IMR-90 (cell line): ENCODE measurements at regions not wholly inside any gene's neighbourhood (a gene's known extent, or its start where the extent isn't known, plus 50 kb on each side); places are given as distances from the start of the nearest gene placed in this dataset.

ENCODE experiments used
- ATAC-seq: fragments of 200-7000 bp; cut with Tn5 transposase; 2 replicates; pipeline ENCODE4 v1.9.1; 2020; ENCODE audit warnings: low read depth, mild to moderate bottlenecking, moderate library complexity
- BruUV-seq: library from RNA; stranded (reverse); fragments of 400-500 nt; replicated peaks from 2 replicates; lab custom pipeline; 2021; lab: Mats Ljungman, UMichigan
- CTCF ChIA-PET: fragments of 300-600 bp; formaldehyde crosslinking; extraction: SDS; loops from one replicate; lab custom pipeline; 2021; ENCODE audit warnings: antibody characterized with exemption; lab: Yijun Ruan, JAX
- POLR2A ChIA-PET: fragments of 300-600 bp; sonication (Branson Sonifier 250); formaldehyde crosslinking; loops from one replicate; lab custom pipeline; 2022; ENCODE audit warnings: antibody characterized with exemption; ENCODE audit not compliant: unreplicated experiment; lab: Charles Lee
- DNase-seq: peaks from one replicate; pipeline ENCODE4 v3.0.0; 2013
- H2AFZ ChIP-seq: replicated peaks from 2 replicates; pipeline ENCODE3; 2013; ENCODE audit warnings: low read length, mild to moderate bottlenecking; ENCODE audit not compliant: poor library complexity
- H2AK5ac ChIP-seq: 2 replicates; pipeline ENCODE4 v1.6.1; 2013; ENCODE audit warnings: low read depth, low read length, inconsistent platforms
- H2AK9ac ChIP-seq: replicated peaks from 2 replicates; pipeline ENCODE3; 2013; ENCODE audit warnings: mild to moderate bottlenecking, low read depth, low read length, moderate library complexity; ENCODE audit not compliant: poor library complexity
- H2BK120ac ChIP-seq: 2 replicates; pipeline ENCODE4 v1.6.1; 2013; ENCODE audit warnings: low read depth, low read length, inconsistent platforms
- H2BK15ac ChIP-seq: 3 replicates; pipeline ENCODE4 v1.6.1; 2013; ENCODE audit warnings: low read depth, low read length, inconsistent platforms
- H2BK20ac ChIP-seq: 2 replicates; pipeline ENCODE4 v1.6.1; 2013; ENCODE audit warnings: low read depth, mild to moderate bottlenecking, inconsistent platforms, low read length, moderate library complexity
- H2BK5ac ChIP-seq: 2 replicates; pipeline ENCODE4 v1.6.1; 2013; ENCODE audit warnings: mild to moderate bottlenecking, low read depth, low read length, inconsistent platforms; ENCODE audit not compliant: poor library complexity, severe bottlenecking
- H3K14ac ChIP-seq: replicated peaks from 2 replicates; pipeline ENCODE4 v1.6.1; 2013; ENCODE audit warnings: low read depth, low read length, inconsistent platforms
- H3K18ac ChIP-seq: 2 replicates; pipeline ENCODE4 v1.6.1; 2013; ENCODE audit warnings: low read depth, low read length, control low read depth
- H3K23ac ChIP-seq: 2 replicates; pipeline ENCODE4 v1.6.1; 2013; ENCODE audit warnings: low read depth, low read length, inconsistent platforms
- H3K27ac ChIP-seq: 2 replicates; pipeline ENCODE4 v1.5.1; 2013; ENCODE audit warnings: mild to moderate bottlenecking, control low read depth, low read length; ENCODE audit not compliant: insufficient read depth
- H3K27me3 ChIP-seq: 2 replicates; pipeline ENCODE4 v1.6.1; 2013; ENCODE audit warnings: low read length; ENCODE audit not compliant: control insufficient read depth, insufficient read depth
- H3K36me3 ChIP-seq: 2 replicates; pipeline ENCODE4 v1.6.1; 2013; ENCODE audit warnings: low read length, mixed read lengths; ENCODE audit not compliant: control insufficient read depth, insufficient read depth
- H3K4ac ChIP-seq: 2 replicates; pipeline ENCODE4 v1.6.1; 2013; ENCODE audit warnings: low read depth, low read length, inconsistent platforms
- H3K4me1 ChIP-seq: 2 replicates; pipeline ENCODE4 v1.6.1; 2013; ENCODE audit warnings: low read length, mixed read lengths; ENCODE audit not compliant: control insufficient read depth, insufficient read depth
- H3K4me2 ChIP-seq: 2 replicates; pipeline ENCODE4 v1.6.1; 2013; ENCODE audit warnings: low read depth, mild to moderate bottlenecking, control low read depth, low read length, moderate library complexity
- H3K4me3 ChIP-seq: 2 replicates; pipeline ENCODE4 v1.5.1; 2013; ENCODE audit warnings: low read depth, mild to moderate bottlenecking, control low read depth, low read length, moderate library complexity; ENCODE audit not compliant: insufficient read depth
- H3K56ac ChIP-seq: 2 replicates; pipeline ENCODE4 v1.6.1; 2013; ENCODE audit warnings: low read length, inconsistent platforms; ENCODE audit not compliant: insufficient read depth; ENCODE audit errors: extremely low read depth
- H3K79me1 ChIP-seq, 2 experiments: 2 replicates each; pipeline ENCODE4 v1.6.1; 2013; ENCODE audit warnings: low read length in 2 of 2, inconsistent platforms in 1 of 2, low read depth in 1 of 2
- H3K9ac ChIP-seq: 2 replicates; pipeline ENCODE4 v1.6.1; 2013; ENCODE audit warnings: low read depth, low read length, control low read depth
- H3K9me1 ChIP-seq: 2 replicates; pipeline ENCODE4 v1.6.1; 2013; ENCODE audit warnings: low read length, inconsistent platforms; ENCODE audit not compliant: insufficient read depth
- H3K9me3 ChIP-seq: 2 replicates; pipeline ENCODE4 v1.6.1; 2013; ENCODE audit warnings: low read length; ENCODE audit not compliant: control insufficient read depth, insufficient read depth
- H4K20me1 ChIP-seq: 2 replicates; pipeline ENCODE4 v1.6.1; 2013; ENCODE audit warnings: low read length, inconsistent platforms; ENCODE audit not compliant: insufficient read depth
- H4K5ac ChIP-seq: 2 replicates; pipeline ENCODE4 v1.6.1; 2013; ENCODE audit warnings: mild to moderate bottlenecking, low read depth, low read length, control low read depth
- H4K8ac ChIP-seq, 2 experiments: 2 replicates each; pipeline ENCODE4 v1.6.1; 2013; ENCODE audit warnings: low read depth in 2 of 2, low read length in 2 of 2, control low read depth in 1 of 2, inconsistent platforms in 1 of 2
- H4K91ac ChIP-seq: 2 replicates; pipeline ENCODE4 v1.6.1; 2013; ENCODE audit warnings: low read depth, low read length, inconsistent platforms; ENCODE audit not compliant: insufficient read depth
- BHLHE40 ChIP-seq: fragments of 150-350 bp; IDR thresholded peaks from 2 replicates; pipeline ENCODE4 v1.6.1; 2016; ENCODE audit warnings: mild to moderate bottlenecking, low read depth, low read length
- CEBPB ChIP-seq: IDR thresholded peaks from 2 replicates; pipeline ENCODE4 v1.6.1; 2012; ENCODE audit warnings: low read depth, low read length, improper control_type of control experiment
- CHD1 ChIP-seq: IDR thresholded peaks from 2 replicates; pipeline ENCODE4 v1.6.1; 2012; ENCODE audit warnings: low read depth, low read length, improper control_type of control experiment
- FOS ChIP-seq: fragments of 150-350 bp; IDR thresholded peaks from 2 replicates; pipeline ENCODE4 v1.6.1; 2016; ENCODE audit warnings: low read depth, low read length
- MAFK ChIP-seq: IDR thresholded peaks from 2 replicates; pipeline ENCODE4 v1.6.1; 2012; ENCODE audit warnings: low read depth, low read length, improper control_type of control experiment
- MAZ ChIP-seq: IDR thresholded peaks from 2 replicates; pipeline ENCODE4 v1.6.1; 2012; ENCODE audit warnings: low read depth, mild to moderate bottlenecking, low read length, improper control_type of control experiment, moderate library complexity, borderline replicate concordance
- MXI1 ChIP-seq: IDR thresholded peaks from 2 replicates; pipeline ENCODE4 v1.6.1; 2012; ENCODE audit warnings: low read depth, mild to moderate bottlenecking, low read length, moderate library complexity, borderline replicate concordance
- NFE2L2 ChIP-seq: fragments of 150-350 bp; IDR thresholded peaks from 2 replicates; pipeline ENCODE4 v1.6.1; 2016; ENCODE audit warnings: low read depth, mild to moderate bottlenecking, low read length
- POLR2A ChIP-seq: IDR thresholded peaks from 2 replicates; pipeline ENCODE4 v1.6.1; 2012; ENCODE audit warnings: mild to moderate bottlenecking, low read depth, low read length
- RAD21 ChIP-seq: IDR thresholded peaks from 2 replicates; pipeline ENCODE4 v1.6.1; 2012; ENCODE audit warnings: low read length, improper control_type of control experiment
- RCOR1 ChIP-seq: IDR thresholded peaks from 2 replicates; pipeline ENCODE4 v1.6.1; 2012; ENCODE audit warnings: mild to moderate bottlenecking, low read length, improper control_type of control experiment; ENCODE audit not compliant: insufficient replicate concordance
- RFX5 ChIP-seq: IDR thresholded peaks from 2 replicates; pipeline ENCODE4 v1.8.0; 2012; ENCODE audit warnings: low read depth, mild to moderate bottlenecking, low read length, moderate library complexity
- SMC3 ChIP-seq: fragments of 150-350 bp; IDR thresholded peaks from 2 replicates; pipeline ENCODE4 v1.6.1; 2016; ENCODE audit warnings: low read depth, mild to moderate bottlenecking, antibody characterized with exemption, low read length, moderate library complexity
- WGBS, 2 experiments: methylation state at CpG; one replicate each; pipeline versions ENCODE4 v1.1.5 to v1.1.7; 2013; ENCODE audit warnings: missing lambda C conversion rate in 2 of 2; ENCODE audit not compliant: insufficient read length in 1 of 2; ENCODE audit errors: extremely low coverage in 2 of 2; 5-methylcytosine and 5-hydroxymethylcytosine counted together
- dilution Hi-C: fragments of 300-500 bp; cut with HindIII; formaldehyde crosslinking; loops from one replicate; pipeline ENCODE4 v1.14.3; 2018; ENCODE audit warnings: low sequenced_read_pairs; ENCODE audit not compliant: unreplicated experiment
- in situ Hi-C: fragments of 300-500 bp; cut with MboI; formaldehyde crosslinking; loops from 3 replicates; pipeline ENCODE4 v1.14.3; 2019; ENCODE audit warnings: low sequenced_read_pairs, inconsistent platforms, mixed read lengths
- intact Hi-C: fragments of 100-400 bp; cut with micrococcal nuclease; formaldehyde crosslinking; loops from 2 replicates; pipeline ENCODE4 v1.10.0; 2022
- TF ChIP-seq, protein P1 (sequence below): fragments of 150-350 bp; IDR thresholded peaks from 2 replicates; pipeline ENCODE4 v1.6.1; 2017; ENCODE audit warnings: mild to moderate bottlenecking, antibody characterized with exemption, low read length, low read depth
- TF ChIP-seq, protein P2 (sequence below): conservative IDR thresholded peaks from 2 replicates; pipeline ENCODE4 v1.5.1; 2012; ENCODE audit warnings: mild to moderate bottlenecking, low read depth, low read length, improper control_type of control experiment
- TF ChIP-seq, protein P3 (sequence below): fragments of 150-350 bp; IDR thresholded peaks from 2 replicates; pipeline ENCODE4 v1.6.1; 2016; ENCODE audit warnings: low read depth, mild to moderate bottlenecking, low read length, moderate library complexity, borderline replicate concordance

DNA sequence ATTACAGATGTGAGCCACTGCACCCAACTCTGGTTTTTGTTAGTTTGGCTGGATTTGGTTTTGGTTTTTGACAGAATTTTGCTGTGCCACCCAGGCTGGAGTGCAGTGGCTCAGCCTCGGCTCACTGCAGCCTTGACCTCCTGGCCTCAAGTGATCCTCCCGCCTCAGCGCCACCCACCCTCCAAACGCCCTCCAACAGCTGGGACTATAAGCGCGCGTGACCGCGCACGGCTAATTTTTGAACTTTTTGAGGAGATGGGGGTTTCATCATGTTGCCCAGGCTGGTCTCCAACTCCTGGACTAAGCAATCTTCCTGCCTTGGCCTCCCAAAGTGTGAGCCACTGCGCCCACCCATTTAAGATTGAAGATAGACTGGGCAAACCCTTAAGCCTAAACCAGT lies 84.4 kb upstream of the RPRML start:
- Histone ChIP-seq H2AK5ac (no peak overlapping the region), H3K18ac (no peak overlapping the region), H2AK9ac (no peak overlapping the region), H4K5ac (no peak overlapping the region), H3K79me1 (peaks cover 10 to 27% of the 10 kb centered on the region in 2 experiments), H4K91ac (no peak overlapping the region), H3K4me3 (no peak overlapping the region), H4K20me1 (no peaks in the 10 kb centered on the region), H2BK15ac (no peak overlapping the region), H3K56ac (no peak overlapping the region), H2BK20ac (no peak overlapping the region), H3K4me1 (peaks cover 4% of the 10 kb centered on the region; the same call in 1 of the 2 replicates), H3K14ac (no peak overlapping the region), H3K4me2 (no peak overlapping the region), H3K36me3 (peaks cover 9% of the 10 kb centered on the region), H3K9ac (no peak overlapping the region), H3K27ac (no peak overlapping the region), H3K9me3 (no peaks in the 10 kb centered on the region), H2BK120ac (no peak overlapping the region), H3K27me3 (no peaks in the 10 kb centered on the region), H3K4ac (no peak overlapping the region), H2AFZ (no peak overlapping the region), H2BK5ac (no peak overlapping the region), H3K9me1 (no peaks in the 10 kb centered on the region), H3K23ac (no peak overlapping the region), H4K8ac (no peak overlapping the region; a peak in 1 of 4 replicates)
- BruUV-seq: no TSS peak
- dilution Hi-C loops (no loop called here), intact Hi-C loops (no loop called here), in situ Hi-C loops (no loop called here)
- WGBS, 2 experiments: no CpG with 5 or more reads among the region's 11 CpGs
- POLR2A ChIA-PET: no interaction called here
- CTCF ChIA-PET: no interaction called here
- ATAC-seq (no peak), DNase-seq (no peak)
- TF ChIP-seq MXI1: no peak
- no peak for TF ChIP-seq BHLHE40
- TF ChIP-seq CEBPB: no peak
- TF ChIP-seq, protein P1, sequence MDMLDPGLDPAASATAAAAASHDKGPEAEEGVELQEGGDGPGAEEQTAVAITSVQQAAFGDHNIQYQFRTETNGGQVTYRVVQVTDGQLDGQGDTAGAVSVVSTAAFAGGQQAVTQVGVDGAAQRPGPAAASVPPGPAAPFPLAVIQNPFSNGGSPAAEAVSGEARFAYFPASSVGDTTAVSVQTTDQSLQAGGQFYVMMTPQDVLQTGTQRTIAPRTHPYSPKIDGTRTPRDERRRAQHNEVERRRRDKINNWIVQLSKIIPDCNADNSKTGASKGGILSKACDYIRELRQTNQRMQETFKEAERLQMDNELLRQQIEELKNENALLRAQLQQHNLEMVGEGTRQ: no peak
- TF ChIP-seq RFX5: no peak
- TF ChIP-seq MAZ: no peak
- TF ChIP-seq FOS: no peak
- TF ChIP-seq RCOR1: no peak
- TF ChIP-seq SMC3: no peak
- TF ChIP-seq, protein P2, sequence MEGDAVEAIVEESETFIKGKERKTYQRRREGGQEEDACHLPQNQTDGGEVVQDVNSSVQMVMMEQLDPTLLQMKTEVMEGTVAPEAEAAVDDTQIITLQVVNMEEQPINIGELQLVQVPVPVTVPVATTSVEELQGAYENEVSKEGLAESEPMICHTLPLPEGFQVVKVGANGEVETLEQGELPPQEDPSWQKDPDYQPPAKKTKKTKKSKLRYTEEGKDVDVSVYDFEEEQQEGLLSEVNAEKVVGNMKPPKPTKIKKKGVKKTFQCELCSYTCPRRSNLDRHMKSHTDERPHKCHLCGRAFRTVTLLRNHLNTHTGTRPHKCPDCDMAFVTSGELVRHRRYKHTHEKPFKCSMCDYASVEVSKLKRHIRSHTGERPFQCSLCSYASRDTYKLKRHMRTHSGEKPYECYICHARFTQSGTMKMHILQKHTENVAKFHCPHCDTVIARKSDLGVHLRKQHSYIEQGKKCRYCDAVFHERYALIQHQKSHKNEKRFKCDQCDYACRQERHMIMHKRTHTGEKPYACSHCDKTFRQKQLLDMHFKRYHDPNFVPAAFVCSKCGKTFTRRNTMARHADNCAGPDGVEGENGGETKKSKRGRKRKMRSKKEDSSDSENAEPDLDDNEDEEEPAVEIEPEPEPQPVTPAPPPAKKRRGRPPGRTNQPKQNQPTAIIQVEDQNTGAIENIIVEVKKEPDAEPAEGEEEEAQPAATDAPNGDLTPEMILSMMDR: no peak
- no peak for TF ChIP-seq CHD1
- no peak for TF ChIP-seq RAD21
- no peak for TF ChIP-seq NFE2L2
- TF ChIP-seq POLR2A: no peak
- no peak for TF ChIP-seq MAFK
- TF ChIP-seq, protein P3, sequence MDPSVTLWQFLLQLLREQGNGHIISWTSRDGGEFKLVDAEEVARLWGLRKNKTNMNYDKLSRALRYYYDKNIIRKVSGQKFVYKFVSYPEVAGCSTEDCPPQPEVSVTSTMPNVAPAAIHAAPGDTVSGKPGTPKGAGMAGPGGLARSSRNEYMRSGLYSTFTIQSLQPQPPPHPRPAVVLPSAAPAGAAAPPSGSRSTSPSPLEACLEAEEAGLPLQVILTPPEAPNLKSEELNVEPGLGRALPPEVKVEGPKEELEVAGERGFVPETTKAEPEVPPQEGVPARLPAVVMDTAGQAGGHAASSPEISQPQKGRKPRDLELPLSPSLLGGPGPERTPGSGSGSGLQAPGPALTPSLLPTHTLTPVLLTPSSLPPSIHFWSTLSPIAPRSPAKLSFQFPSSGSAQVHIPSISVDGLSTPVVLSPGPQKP: no peak
